Activated B cell treated with CpG ODN at 0.5 μM for 24 hours (primary cell): ENCODE measurements at regions not wholly inside any gene's neighbourhood (a gene's known extent, or its start where the extent isn't known, plus 50 kb on each side); places are given as distances from the start of the nearest gene placed in this dataset.

Experiments
- ATAC-seq: fragments of 200-7000 bp; cut with Tn5 transposase; one replicate; pipeline ENCODE4 v1.10.0; 2021; ENCODE audit warnings: low read depth, mild to moderate bottlenecking, moderate library complexity
- CTCF ChIA-PET: fragments of 350-600 bp; sonication (Branson Sonifier 250); formaldehyde crosslinking; loops from one replicate; lab custom pipeline; 2021; ENCODE audit warnings: antibody characterized with exemption; lab: Charles Lee
- POLR2A ChIA-PET: fragments of 350-600 bp; sonication (Branson Sonifier 250); formaldehyde crosslinking; loops from one replicate; lab custom pipeline; 2021; ENCODE audit warnings: antibody characterized with exemption; lab: Charles Lee
- DNase-seq: peaks from one replicate; pipeline ENCODE4 v3.0.0; 2022
- H3K27ac Mint-ChIP-seq: one replicate; pipeline ENCODE4 v1.8.0; 2020; ENCODE audit warnings: mixed read lengths
- H3K27me3 Mint-ChIP-seq: one replicate; pipeline ENCODE4 v1.8.0; 2021; ENCODE audit warnings: mixed read lengths
- H3K36me3 Mint-ChIP-seq: one replicate; pipeline ENCODE4 v1.8.0; 2021; ENCODE audit warnings: low read depth, mixed read lengths
- H3K4me1 Mint-ChIP-seq: one replicate; pipeline ENCODE4 v1.8.0; 2021; ENCODE audit warnings: mixed read lengths
- H3K4me3 Mint-ChIP-seq: one replicate; pipeline ENCODE4 v1.8.0; 2020; ENCODE audit warnings: mild to moderate bottlenecking, mixed read lengths
- H3K9me3 Mint-ChIP-seq: one replicate; pipeline ENCODE4 v1.8.0; 2020; ENCODE audit warnings: mixed read lengths
- intact Hi-C: fragments of 100-400 bp; cut with micrococcal nuclease; formaldehyde crosslinking; loops from one replicate; pipeline ENCODE4 v1.15.1; 2024
- TF ChIP-seq, protein P1 (sequence below): fragments of 200-600 bp; IDR thresholded peaks from one replicate; pipeline ENCODE4 v1.8.0; 2022; ENCODE audit warnings: antibody characterized with exemption, mild to moderate bottlenecking

GRCh38 chr16:86218479-86219170 is 291.7 kb upstream of the FOXF1 start:
- H3K27me3 Mint-ChIP-seq, result peaks cover 17% of the 10 kb centered on the region
- H3K4me1 Mint-ChIP-seq, result peaks cover 15% of the 10 kb centered on the region
- ATAC-seq (no peak), DNase-seq (no peak)
- H3K27ac Mint-ChIP-seq, result no peak overlapping the region
- no peaks in the 10 kb centered on the region for H3K36me3 Mint-ChIP-seq
- TF ChIP-seq, protein P1, sequence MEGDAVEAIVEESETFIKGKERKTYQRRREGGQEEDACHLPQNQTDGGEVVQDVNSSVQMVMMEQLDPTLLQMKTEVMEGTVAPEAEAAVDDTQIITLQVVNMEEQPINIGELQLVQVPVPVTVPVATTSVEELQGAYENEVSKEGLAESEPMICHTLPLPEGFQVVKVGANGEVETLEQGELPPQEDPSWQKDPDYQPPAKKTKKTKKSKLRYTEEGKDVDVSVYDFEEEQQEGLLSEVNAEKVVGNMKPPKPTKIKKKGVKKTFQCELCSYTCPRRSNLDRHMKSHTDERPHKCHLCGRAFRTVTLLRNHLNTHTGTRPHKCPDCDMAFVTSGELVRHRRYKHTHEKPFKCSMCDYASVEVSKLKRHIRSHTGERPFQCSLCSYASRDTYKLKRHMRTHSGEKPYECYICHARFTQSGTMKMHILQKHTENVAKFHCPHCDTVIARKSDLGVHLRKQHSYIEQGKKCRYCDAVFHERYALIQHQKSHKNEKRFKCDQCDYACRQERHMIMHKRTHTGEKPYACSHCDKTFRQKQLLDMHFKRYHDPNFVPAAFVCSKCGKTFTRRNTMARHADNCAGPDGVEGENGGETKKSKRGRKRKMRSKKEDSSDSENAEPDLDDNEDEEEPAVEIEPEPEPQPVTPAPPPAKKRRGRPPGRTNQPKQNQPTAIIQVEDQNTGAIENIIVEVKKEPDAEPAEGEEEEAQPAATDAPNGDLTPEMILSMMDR, result no peak
- ChIA-PET CTCF (no interaction called here), POLR2A (no interaction called here)
- H3K4me3 Mint-ChIP-seq, result no peak overlapping the region
- intact Hi-C loops, result no loop called here
- H3K9me3 Mint-ChIP-seq, result no peaks in the 10 kb centered on the region

DNA sequence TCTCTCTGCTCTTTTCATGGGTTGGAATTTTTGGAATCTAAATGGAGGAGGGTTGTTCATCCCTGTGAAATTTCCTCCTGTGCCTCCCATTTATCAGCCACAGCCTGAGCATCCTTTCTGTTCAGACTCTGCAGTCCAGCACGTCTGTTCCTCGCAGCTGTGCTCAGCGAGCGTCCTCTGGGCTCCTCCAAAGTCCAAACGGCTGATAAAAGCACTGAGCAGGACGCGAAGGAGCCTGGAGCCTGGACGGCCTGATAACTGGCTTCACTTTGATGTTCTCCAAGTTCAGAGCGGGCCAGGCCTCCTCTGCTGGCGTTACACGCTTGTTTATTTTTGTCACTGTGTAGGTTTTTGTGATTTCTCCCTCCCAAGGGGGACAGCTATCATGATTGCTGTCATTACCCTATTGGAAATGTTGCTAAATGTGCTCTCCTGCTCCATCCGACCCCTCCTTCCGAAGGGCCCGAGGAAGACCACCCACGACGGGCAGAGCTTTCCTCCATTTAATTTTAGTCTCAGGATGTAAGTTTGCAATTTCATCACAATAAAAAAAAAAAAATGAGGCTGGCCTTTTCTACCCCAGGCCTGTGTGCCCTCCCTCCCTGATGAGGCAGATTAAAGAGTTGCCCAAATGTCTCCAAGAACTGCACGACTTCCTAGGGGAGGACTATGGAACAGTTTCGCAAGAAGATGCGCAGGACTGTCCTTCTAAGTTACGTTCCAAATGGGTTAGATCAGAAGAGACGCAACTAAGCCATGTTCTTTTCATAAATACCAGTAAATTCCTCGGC is 290.5 kb upstream of the FOXF1 start:
- DNase-seq, result no peak
- TF ChIP-seq, protein P1, result no peak
- H3K9me3 Mint-ChIP-seq, result no peaks in the 10 kb centered on the region
- intact Hi-C loops, result no loop called here
- POLR2A ChIA-PET, result no interaction called here
- CTCF ChIA-PET, result no interaction called here
- no peak overlapping the region for H3K27ac Mint-ChIP-seq
- H3K27me3 Mint-ChIP-seq, result peaks cover 19% of the 10 kb centered on the region
- no peak overlapping the region for H3K4me3 Mint-ChIP-seq
- ATAC-seq, result no peak
- H3K36me3 Mint-ChIP-seq, result no peaks in the 10 kb centered on the region
- peaks cover 5% of the 10 kb centered on the region for H3K4me1 Mint-ChIP-seq

DNA sequence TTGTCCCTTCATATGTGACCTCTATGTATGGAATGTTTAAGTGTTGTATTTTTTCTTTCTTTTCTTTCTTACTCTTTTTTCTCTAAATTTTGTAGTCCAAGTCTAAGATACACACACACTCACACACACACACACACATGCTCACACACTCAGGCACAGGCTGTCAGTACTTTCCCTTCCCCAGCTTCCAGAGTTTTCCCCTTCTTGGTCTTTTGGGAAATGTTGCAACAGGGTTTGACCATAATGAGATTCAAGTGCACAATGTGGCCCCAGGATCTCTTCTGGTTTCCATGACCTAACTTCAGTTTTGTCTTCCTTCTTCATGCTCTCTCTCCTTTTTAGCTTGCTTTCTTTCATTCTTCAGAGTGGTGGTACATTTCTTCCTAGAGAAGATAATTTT is 289.8 kb upstream of the FOXF1 start:
- no peaks in the 10 kb centered on the region for H3K9me3 Mint-ChIP-seq
- POLR2A ChIA-PET, result no interaction called here
- CTCF ChIA-PET, result no interaction called here
- TF ChIP-seq, protein P1, result no peak
- intact Hi-C loops, result no loop called here
- H3K4me3 Mint-ChIP-seq, result no peak overlapping the region
- no peaks in the 10 kb centered on the region for H3K4me1 Mint-ChIP-seq
- DNase-seq, result no peak
- H3K36me3 Mint-ChIP-seq, result no peaks in the 10 kb centered on the region
- ATAC-seq, result no peak
- H3K27ac Mint-ChIP-seq, result no peak overlapping the region
- peaks cover 19% of the 10 kb centered on the region for H3K27me3 Mint-ChIP-seq

- H3K4me3 Mint-ChIP-seq, result no peak overlapping the region
- intact Hi-C loops, result no loop called here
- no peaks in the 10 kb centered on the region for H3K36me3 Mint-ChIP-seq
- ChIA-PET POLR2A (no interaction called here), CTCF (no interaction called here)
- no peaks in the 10 kb centered on the region for H3K4me1 Mint-ChIP-seq
- H3K27ac Mint-ChIP-seq, result no peak overlapping the region
- DNase-seq (no peak), ATAC-seq (no peak)
- H3K9me3 Mint-ChIP-seq, result no peaks in the 10 kb centered on the region
- H3K27me3 Mint-ChIP-seq, result peaks cover 19% of the 10 kb centered on the region
- TF ChIP-seq, protein P1, result no peak
Observed at GRCh38 chr16:86221085-86221484, 289.2 kb upstream of the FOXF1 start.

GRCh38 chr16:86222547-86222946 is 287.8 kb upstream of the FOXF1 start:
- CTCF ChIA-PET, result no interaction called here

More at GRCh38 chr16:86222547-86222946, 287.8 kb upstream of the FOXF1 start:
- ATAC-seq, result no peak
- POLR2A ChIA-PET, result interaction anchor here (0.7 kb wide), 1 partner anchor 780 kb away, joined by 3 read pairs; no protein-coding TSS in a partner anchor
- no peaks in the 10 kb centered on the region for H3K4me1 Mint-ChIP-seq
- no peaks in the 10 kb centered on the region for H3K36me3 Mint-ChIP-seq
- no peak overlapping the region for H3K4me3 Mint-ChIP-seq
- TF ChIP-seq, protein P1, result no peak
- intact Hi-C loops, result no loop called here
- no peaks in the 10 kb centered on the region for H3K9me3 Mint-ChIP-seq
- no peak overlapping the region for H3K27ac Mint-ChIP-seq
- peaks cover 19% of the 10 kb centered on the region for H3K27me3 Mint-ChIP-seq
- DNase-seq, result no peak
